ENCODE measurements at regions not wholly inside any gene's neighbourhood (a gene's known extent, or its start where the extent isn't known, plus 50 kb on each side); places are given as distances from the start of the nearest gene placed in this dataset.

- POLR2A ChIA-PET = no interaction called here
- no peak for DNase-seq (ENCODE audit: low read depth, low spot score)
- TF ChIP-seq CTCF (IDR thresholded peaks at IDR 0.05; ENCODE audit: low read depth, low read length) = no peak
- Histone ChIP-seq H3K27ac (ENCODE audit: low read depth, low read length) (no peak overlapping the region), H3K9me3 (ENCODE audit: control insufficient read depth, insufficient read depth, low read length) (no peaks in the 10 kb centered on the region; the same call in 1 of the 2 replicates), H3K27me3 (ENCODE audit: control insufficient read depth, insufficient read depth, low read length) (no peaks in the 10 kb centered on the region), H3K4me3 (ENCODE audit: low read depth, low read length) (no peak overlapping the region)
- CTCF ChIA-PET = no interaction called here
Observed at GRCh38 chr5:173831196-173831914, 56.8 kb upstream of the CPEB4 start.

- Histone ChIP-seq H3K27me3 (ENCODE audit: control insufficient read depth, insufficient read depth, low read length) (no peaks in the 10 kb centered on the region), H3K4me3 (ENCODE audit: low read depth, low read length) (no peak overlapping the region), H3K9me3 (ENCODE audit: control insufficient read depth, insufficient read depth, low read length) (no peaks in the 10 kb centered on the region; the same call in 1 of the 2 replicates), H3K27ac (ENCODE audit: low read depth, low read length) (no peak overlapping the region)
- TF ChIP-seq CTCF (IDR thresholded peaks at IDR 0.05; ENCODE audit: low read depth, low read length) = no peak
- ChIA-PET POLR2A (no interaction called here), CTCF (interaction anchor here (1.0 kb wide), 1 partner anchor 59 kb away, joined by 3 read pairs; no protein-coding TSS in a partner anchor)
- DNase-seq (ENCODE audit: low read depth, low spot score) = no peak
Observed at GRCh38 chr5:173832386-173832785, 55.8 kb upstream of the CPEB4 start.

- ChIA-PET POLR2A (interaction anchor here (0.7 kb wide), 1 partner anchor 9 kb away, joined by 3 read pairs; no protein-coding TSS in a partner anchor), CTCF (interaction anchor here (1.0 kb wide), 1 partner anchor 58 kb away, joined by 3 read pairs; no protein-coding TSS in a partner anchor)
- H3K9me3 ChIP-seq (ENCODE audit: control insufficient read depth, insufficient read depth, low read length) = no peaks in the 10 kb centered on the region
- no peaks in the 10 kb centered on the region for H3K27me3 ChIP-seq (ENCODE audit: control insufficient read depth, insufficient read depth, low read length)
- H3K27ac ChIP-seq (ENCODE audit: low read depth, low read length) = no peak overlapping the region
- no peak overlapping the region for H3K4me3 ChIP-seq (ENCODE audit: low read depth, low read length)
- no peak for TF ChIP-seq CTCF (IDR thresholded peaks at IDR 0.05; ENCODE audit: low read depth, low read length)
- DNase-seq (ENCODE audit: low read depth, low spot score) = no peak
Observed at GRCh38 chr5:173833196-173833985, 54.8 kb upstream of the CPEB4 start.

- no peak for TF ChIP-seq CTCF (IDR thresholded peaks at IDR 0.05; ENCODE audit: low read depth, low read length)
- CTCF ChIA-PET = no interaction called here
- Histone ChIP-seq H3K27me3 (ENCODE audit: control insufficient read depth, insufficient read depth, low read length) (no peaks in the 10 kb centered on the region), H3K4me3 (ENCODE audit: low read depth, low read length) (no peak overlapping the region), H3K27ac (ENCODE audit: low read depth, low read length) (no peak overlapping the region), H3K9me3 (ENCODE audit: control insufficient read depth, insufficient read depth, low read length) (no peaks in the 10 kb centered on the region)
- DNase-seq (ENCODE audit: low read depth, low spot score) = no peak
- POLR2A ChIA-PET = interaction anchor here (0.7 kb wide), 1 partner anchor 10 kb away, joined by 3 read pairs; no protein-coding TSS in a partner anchor
Observed at GRCh38 chr5:173834071-173834771, 53.9 kb upstream of the CPEB4 start.
